ENCODE measurements at regions not wholly inside any gene's neighbourhood (a gene's known extent, or its start where the extent isn't known, plus 50 kb on each side); places are given as distances from the start of the nearest gene placed in this dataset.

DNA sequence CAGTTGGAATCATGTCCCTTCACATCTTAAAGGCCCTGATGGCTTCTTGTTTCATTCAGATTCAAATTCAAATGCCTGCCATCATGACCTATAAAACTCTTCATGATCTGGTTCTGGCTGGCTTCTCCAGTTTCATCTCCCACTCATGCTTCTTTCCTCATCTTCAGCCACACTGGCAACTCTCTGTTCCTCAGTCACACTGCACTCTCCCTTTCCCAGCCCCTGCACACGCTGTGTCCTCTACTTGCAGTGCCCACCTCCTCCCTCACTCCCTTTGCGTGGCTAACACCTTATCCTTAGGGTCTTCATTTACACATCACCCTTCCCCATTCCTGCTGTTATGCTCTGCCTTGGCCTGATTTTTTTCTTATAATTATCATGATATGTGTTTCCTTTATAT lies 120.6 kb upstream of the LMO4 start:
- H3K4me1 Mint-ChIP-seq (ENCODE audit: low read depth, unreplicated experiment) = no peaks in the 10 kb centered on the region
- intact Hi-C loops (cut with micrococcal nuclease; ENCODE audit: unreplicated experiment) = no loop called here
- ChIA-PET CTCF (no interaction called here), POLR2A (no interaction called here)
- no TSS peak for BruUV-seq (replicated peaks)
- H3K36me3 Mint-ChIP-seq (ENCODE audit: insufficient read depth, unreplicated experiment) = no peaks in the 10 kb centered on the region
- DNase-seq = no peak
- Histone ChIP-seq H3K9me3 (no peaks in the 10 kb centered on the region), H3K27me3 (replicated peaks; ENCODE audit: control insufficient read depth, insufficient read depth, low read length) (no peaks in the 10 kb centered on the region), H3K4me1 (no peaks in the 10 kb centered on the region), H3K4me3 (ENCODE audit: low read depth, low read length) (no peak overlapping the region), H3K36me3 (ENCODE audit: control insufficient read depth, insufficient read depth, low read length) (no peaks in the 10 kb centered on the region)
- no peak overlapping the region for H3K27ac Mint-ChIP-seq (ENCODE audit: unreplicated experiment)
- H3K4me3 Mint-ChIP-seq (ENCODE audit: unreplicated experiment) = no peak overlapping the region
- TF ChIP-seq, protein P1, sequence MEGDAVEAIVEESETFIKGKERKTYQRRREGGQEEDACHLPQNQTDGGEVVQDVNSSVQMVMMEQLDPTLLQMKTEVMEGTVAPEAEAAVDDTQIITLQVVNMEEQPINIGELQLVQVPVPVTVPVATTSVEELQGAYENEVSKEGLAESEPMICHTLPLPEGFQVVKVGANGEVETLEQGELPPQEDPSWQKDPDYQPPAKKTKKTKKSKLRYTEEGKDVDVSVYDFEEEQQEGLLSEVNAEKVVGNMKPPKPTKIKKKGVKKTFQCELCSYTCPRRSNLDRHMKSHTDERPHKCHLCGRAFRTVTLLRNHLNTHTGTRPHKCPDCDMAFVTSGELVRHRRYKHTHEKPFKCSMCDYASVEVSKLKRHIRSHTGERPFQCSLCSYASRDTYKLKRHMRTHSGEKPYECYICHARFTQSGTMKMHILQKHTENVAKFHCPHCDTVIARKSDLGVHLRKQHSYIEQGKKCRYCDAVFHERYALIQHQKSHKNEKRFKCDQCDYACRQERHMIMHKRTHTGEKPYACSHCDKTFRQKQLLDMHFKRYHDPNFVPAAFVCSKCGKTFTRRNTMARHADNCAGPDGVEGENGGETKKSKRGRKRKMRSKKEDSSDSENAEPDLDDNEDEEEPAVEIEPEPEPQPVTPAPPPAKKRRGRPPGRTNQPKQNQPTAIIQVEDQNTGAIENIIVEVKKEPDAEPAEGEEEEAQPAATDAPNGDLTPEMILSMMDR (IDR thresholded peaks at IDR 0.05; ENCODE audit: insufficient read depth in 1 of 2, low read depth in 1 of 2, low read length in 1 of 2, severe bottlenecking in 1 of 2, unreplicated experiment in 1 of 2) = no peak
- H3K9me3 Mint-ChIP-seq (ENCODE audit: unreplicated experiment) = no peaks in the 10 kb centered on the region
- H3K27me3 Mint-ChIP-seq (ENCODE audit: insufficient read depth, unreplicated experiment) = peaks cover 13% of the 10 kb centered on the region

- no TSS peak for BruUV-seq (replicated peaks)
- H3K4me1 Mint-ChIP-seq (ENCODE audit: low read depth, unreplicated experiment) = no peaks in the 10 kb centered on the region
- Histone ChIP-seq H3K4me3 (ENCODE audit: low read depth, low read length) (no peak overlapping the region), H3K9me3 (no peaks in the 10 kb centered on the region), H3K27me3 (replicated peaks; ENCODE audit: control insufficient read depth, insufficient read depth, low read length) (no peaks in the 10 kb centered on the region), H3K36me3 (ENCODE audit: control insufficient read depth, insufficient read depth, low read length) (no peaks in the 10 kb centered on the region), H3K4me1 (no peaks in the 10 kb centered on the region)
- H3K27me3 Mint-ChIP-seq (ENCODE audit: insufficient read depth, unreplicated experiment) = peaks cover 12% of the 10 kb centered on the region
- TF ChIP-seq, protein P1 (IDR thresholded peaks at IDR 0.05; ENCODE audit: insufficient read depth in 1 of 2, low read depth in 1 of 2, low read length in 1 of 2, severe bottlenecking in 1 of 2, unreplicated experiment in 1 of 2) = no peak
- ChIA-PET CTCF (no interaction called here), POLR2A (no interaction called here)
- no peaks in the 10 kb centered on the region for H3K9me3 Mint-ChIP-seq (ENCODE audit: unreplicated experiment)
- intact Hi-C loops (cut with micrococcal nuclease; ENCODE audit: unreplicated experiment) = no loop called here
- no peaks in the 10 kb centered on the region for H3K36me3 Mint-ChIP-seq (ENCODE audit: insufficient read depth, unreplicated experiment)
- no peak overlapping the region for H3K27ac Mint-ChIP-seq (ENCODE audit: unreplicated experiment)
- H3K4me3 Mint-ChIP-seq (ENCODE audit: unreplicated experiment) = no peak overlapping the region
- DNase-seq = no peak
Observed at GRCh38 chr1:87208931-87209330, 119.7 kb upstream of the LMO4 start.

DNA sequence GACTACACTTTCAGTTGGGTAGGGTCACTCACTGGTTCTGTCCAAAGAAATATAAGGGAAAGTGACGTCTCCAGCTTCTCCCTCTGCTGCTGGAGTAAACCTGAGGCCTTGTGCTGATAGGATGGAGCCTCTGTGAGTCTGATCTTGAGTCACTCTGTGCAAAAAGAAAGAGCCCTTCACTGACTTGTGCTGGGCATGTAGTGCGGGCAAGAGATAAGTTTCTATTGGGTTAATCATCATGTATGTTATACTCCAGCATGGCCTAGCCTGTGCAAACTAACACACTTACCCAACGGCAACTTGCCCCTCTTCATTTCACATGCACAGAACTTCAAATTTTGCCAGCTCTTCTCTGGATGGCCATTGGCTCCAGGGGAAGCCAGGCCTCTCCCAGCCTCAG lies 118.5 kb upstream of the LMO4 start:
- no TSS peak for BruUV-seq (replicated peaks)
- peaks cover 9% of the 10 kb centered on the region for H3K27me3 Mint-ChIP-seq (ENCODE audit: insufficient read depth, unreplicated experiment)
- no peak overlapping the region for H3K4me3 Mint-ChIP-seq (ENCODE audit: unreplicated experiment)
- H3K9me3 Mint-ChIP-seq (ENCODE audit: unreplicated experiment) = no peaks in the 10 kb centered on the region
- H3K4me1 ChIP-seq = no peaks in the 10 kb centered on the region
- TF ChIP-seq, protein P1 (IDR thresholded peaks at IDR 0.05; ENCODE audit: insufficient read depth in 1 of 2, low read depth in 1 of 2, low read length in 1 of 2, severe bottlenecking in 1 of 2, unreplicated experiment in 1 of 2) = no peak
- H3K9me3 ChIP-seq = no peaks in the 10 kb centered on the region
- no peaks in the 10 kb centered on the region for H3K27me3 ChIP-seq (replicated peaks; ENCODE audit: control insufficient read depth, insufficient read depth, low read length)
- no peak overlapping the region for H3K4me3 ChIP-seq (ENCODE audit: low read depth, low read length)
- ChIA-PET POLR2A (no interaction called here), CTCF (no interaction called here)
- intact Hi-C loops (cut with micrococcal nuclease; ENCODE audit: unreplicated experiment) = no loop called here
- H3K4me1 Mint-ChIP-seq (ENCODE audit: low read depth, unreplicated experiment) = no peaks in the 10 kb centered on the region
- H3K27ac Mint-ChIP-seq (ENCODE audit: unreplicated experiment) = no peak overlapping the region
- DNase-seq = no peak
- H3K36me3 Mint-ChIP-seq (ENCODE audit: insufficient read depth, unreplicated experiment) = no peaks in the 10 kb centered on the region
- H3K36me3 ChIP-seq (ENCODE audit: control insufficient read depth, insufficient read depth, low read length) = no peaks in the 10 kb centered on the region

Measured in Caco-2 (cell line).